HepG2 (cell line): ENCODE measurements at regions not wholly inside any gene's neighbourhood (a gene's known extent, or its start where the extent isn't known, plus 50 kb on each side); places are given as distances from the start of the nearest gene placed in this dataset.

Source experiments
- ATAC-seq: fragments of 200-7000 bp; cut with Tn5 transposase; 3 replicates; pipeline ENCODE4 v1.9.1; 2020; ENCODE audit warnings: mild to moderate bottlenecking, moderate library complexity
- BruUV-seq: library from RNA; stranded (reverse); fragments of 400-500 nt; replicated peaks from 2 replicates; lab custom pipeline; 2021; lab: Mats Ljungman, UMichigan
- CTCF ChIA-PET: fragments of 300-600 bp; formaldehyde crosslinking; extraction: SDS; loops from one replicate; lab custom pipeline; 2021; ENCODE audit warnings: low total read pairs, inconsistent platforms, low intra/inter-chr PET ratio; lab: Yijun Ruan, JAX
- POLR2A ChIA-PET: fragments of 350-600 bp; sonication (Branson Sonifier 250); formaldehyde crosslinking; loops from one replicate; lab custom pipeline; 2020; ENCODE audit warnings: antibody characterized with exemption, inconsistent platforms; lab: Yijun Ruan, JAX
- DNase-seq: peaks from one replicate; pipeline ENCODE4 v3.0.0-alpha.2; 2015; ENCODE audit warnings: low spot score
- FAIRE-seq: peaks from 3 replicates; lab custom pipeline; 2011; peaks lifted over from hg19 to GRCh38; lab: Jason Lieb, UNC
- H2AFZ ChIP-seq: one replicate; pipeline ENCODE4 v1.6.1; 2011; ENCODE audit warnings: low read length, inconsistent platforms
- H3K27ac ChIP-seq: fragments of 300-600 bp; 3 replicates; pipeline ENCODE4 v1.8.0; 2011; ENCODE audit warnings: mixed run types, mild to moderate bottlenecking, mixed read lengths, low read length, inconsistent platforms; ENCODE audit not compliant: insufficient read depth; ENCODE audit errors: extremely low read length
- H3K27me3 ChIP-seq, 2 experiments: fragments of 200-600 bp in 1 of 2; 2 replicates in 1 of 2; 3 replicates in 1 of 2; pipeline versions ENCODE4 v1.6.0 to v1.8.0; 2011; ENCODE audit warnings: low read length in 2 of 2, mild to moderate bottlenecking in 2 of 2, moderate library complexity in 2 of 2, inconsistent platforms in 1 of 2; ENCODE audit not compliant: insufficient read depth in 2 of 2, control insufficient read depth in 1 of 2
- H3K36me3 ChIP-seq, 2 experiments: fragments of 200-600 bp in 1 of 2; replicated peaks in 1 of 2; 2 replicates in 1 of 2; 3 replicates in 1 of 2; pipeline versions ENCODE4 v1.5.1 to v1.8.0; 2011; ENCODE audit warnings: low read length in 2 of 2, inconsistent platforms in 1 of 2; ENCODE audit not compliant: insufficient read depth in 2 of 2, control insufficient read depth in 1 of 2
- H3K4me1 ChIP-seq: 2 replicates; pipeline ENCODE4 v1.5.1; 2012; ENCODE audit warnings: low read length, inconsistent platforms; ENCODE audit not compliant: insufficient read depth
- H3K4me2 ChIP-seq: 2 replicates; pipeline ENCODE4 v1.6.0; 2011; ENCODE audit warnings: low read depth, low read length, inconsistent platforms
- H3K4me3 ChIP-seq, 3 experiments: fragments of 200-600 bp in 1 of 3; sonication (generic), shearing (Covaris generic) in 1 of 3; replicated peaks in 1 of 3; 2 replicates each; pipeline ENCODE4 v1.5.1; 2011 to 2016; ENCODE audit warnings: low read length in 3 of 3, inconsistent platforms in 2 of 3, low read depth in 2 of 3, mild to moderate bottlenecking in 2 of 3, control low read depth in 1 of 3, mixed read lengths in 1 of 3; ENCODE audit not compliant: insufficient read depth in 1 of 3
- H3K79me2 ChIP-seq: one replicate; pipeline ENCODE4 v1.6.1; 2011; ENCODE audit warnings: low read length, inconsistent platforms; ENCODE audit not compliant: insufficient read depth
- H3K9ac ChIP-seq: 2 replicates; pipeline ENCODE4 v1.6.0; 2011; ENCODE audit warnings: mild to moderate bottlenecking, low read depth, low read length, inconsistent platforms; ENCODE audit not compliant: insufficient read depth
- H3K9me3 ChIP-seq: 2 replicates; pipeline ENCODE4 v1.5.1; 2012; ENCODE audit warnings: mild to moderate bottlenecking, low read length
- H4K20me1 ChIP-seq: 2 replicates; pipeline ENCODE4 v1.6.0; 2011; ENCODE audit warnings: inconsistent platforms, mild to moderate bottlenecking, low read length, moderate library complexity; ENCODE audit not compliant: insufficient read depth
- CBX5 ChIP-seq: sonication (generic); formaldehyde crosslinking; IDR thresholded peaks from 2 replicates; pipeline ENCODE4 v1.4.0; 2020; ENCODE audit warnings: missing genetic modification reagents, borderline replicate concordance
- KDM3A ChIP-seq: IDR thresholded peaks from 2 replicates; pipeline ENCODE4 v1.6.1; 2018; ENCODE audit warnings: low read depth, missing compliant biosample characterization
- MBD4 ChIP-seq: IDR thresholded peaks from 2 replicates; pipeline ENCODE4 v1.6.1; 2012; ENCODE audit warnings: low read length, inconsistent platforms, borderline replicate concordance
- NAIF1 ChIP-seq: sonication (generic); formaldehyde crosslinking; IDR thresholded peaks from 2 replicates; pipeline ENCODE4 v1.5.0; 2020; ENCODE audit warnings: mild to moderate bottlenecking, missing genetic modification reagents, borderline replicate concordance
- WGBS: methylation state at CpG from one replicate; pipeline ENCODE4 v1.1.6; 2017; ENCODE audit warnings: low lambda C conversion rate; 5-methylcytosine and 5-hydroxymethylcytosine counted together
- in situ Hi-C: cut with HindIII; loops from 2 replicates; pipeline ENCODE4 v1.10.0; 2017; ENCODE audit warnings: low pct_unique_long_range_greater_than_20kb; ENCODE audit not compliant: extremely low pct_ligation_motif_present
- intact Hi-C: fragments of 100-400 bp; cut with micrococcal nuclease; formaldehyde crosslinking; loops from one replicate; pipeline ENCODE4 v1.10.0; 2022; ENCODE audit not compliant: unreplicated experiment
- TF ChIP-seq, protein P1 (sequence below): sonication (generic); formaldehyde crosslinking; conservative IDR thresholded peaks from 2 replicates; pipeline ENCODE4 v1.8.0; 2022; ENCODE audit warnings: mild to moderate bottlenecking, moderate library complexity, missing genetic modification reagents
- TF ChIP-seq, protein P2 (sequence below): sonication (generic); formaldehyde crosslinking; IDR thresholded peaks from 2 replicates; pipeline ENCODE4 v1.4.0; 2020; ENCODE audit warnings: missing genetic modification reagents, borderline replicate concordance
- TF ChIP-seq, protein P3 (sequence below): sonication (generic); formaldehyde crosslinking; IDR thresholded peaks from 2 replicates; pipeline ENCODE4; 2020; ENCODE audit warnings: missing genetic modification reagents, mild to moderate bottlenecking, borderline replicate concordance
- TF ChIP-seq, protein P4 (sequence below): sonication (generic); formaldehyde crosslinking; conservative IDR thresholded peaks from 2 replicates; pipeline ENCODE4 v1.4.0; 2020; ENCODE audit warnings: missing genetic modification reagents
- TF ChIP-seq, protein P5 (sequence below): sonication (generic); formaldehyde crosslinking; IDR thresholded peaks from 2 replicates; pipeline ENCODE4 v1.9.0; 2021; ENCODE audit warnings: missing genetic modification reagents, borderline replicate concordance

DNA sequence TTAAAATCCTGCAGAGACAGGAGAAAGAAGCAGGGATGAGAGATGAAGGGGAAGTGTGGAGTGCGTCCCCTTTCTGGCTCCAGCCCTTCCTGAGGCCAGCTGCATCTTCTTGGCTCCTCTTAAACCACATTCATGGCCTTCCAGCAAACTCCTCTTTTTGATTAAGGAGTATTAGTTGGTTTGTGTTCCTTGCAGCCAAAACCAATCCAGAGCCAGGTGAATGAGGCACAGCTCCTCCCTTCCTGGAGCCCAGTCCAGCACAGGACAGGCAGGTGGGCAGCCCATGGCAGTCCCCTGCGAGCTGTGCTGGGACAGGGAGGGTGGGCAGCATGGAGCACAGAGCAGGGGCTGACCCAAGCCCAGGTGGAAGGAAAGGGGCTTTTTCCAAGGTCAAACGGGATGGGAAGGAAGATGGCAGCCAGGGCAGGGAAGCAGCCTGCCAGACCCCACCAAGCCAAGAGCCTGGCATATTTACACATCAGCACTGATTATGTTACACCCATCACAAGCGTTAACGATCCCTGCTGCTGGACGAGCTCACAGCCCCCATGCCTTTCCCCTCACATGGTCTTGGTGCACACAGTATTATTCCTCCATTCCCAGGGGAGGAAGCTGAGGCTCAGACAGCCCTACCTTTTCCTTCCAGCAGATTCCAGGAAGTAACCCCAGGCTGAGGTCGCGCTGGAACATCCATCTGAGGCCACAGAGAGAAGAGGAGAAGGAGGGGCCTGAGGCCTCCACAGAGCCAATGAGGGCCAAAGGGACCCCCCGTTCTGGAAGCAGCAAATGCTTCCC is 175.6 kb downstream of the SMAD6 start:
- H3K4me1 ChIP-seq: no peaks in the 10 kb centered on the region
- no peak overlapping the region for H3K9ac ChIP-seq
- 62% methylated on average over 4 of the region's 9 CpGs for WGBS
- H3K4me3 ChIP-seq: no peak overlapping the region
- ChIA-PET POLR2A (no interaction called here), CTCF (no interaction called here)
- H3K9me3 ChIP-seq: no peaks in the 10 kb centered on the region
- no peak overlapping the region for H2AFZ ChIP-seq
- DNase-seq (no peak), ATAC-seq (no peak), FAIRE-seq (no peak)
- no peak overlapping the region for H3K4me2 ChIP-seq
- in situ Hi-C loops (no loop called here), intact Hi-C loops (no loop called here)
- no TSS peak for BruUV-seq
- H4K20me1 ChIP-seq: no peaks in the 10 kb centered on the region
- no peaks in the 10 kb centered on the region for H3K79me2 ChIP-seq
- no peak overlapping the region for H3K27ac ChIP-seq
- peaks cover 3 to 23% of the 10 kb centered on the region in 2 experiments; a peak in 2 of 5 replicates for H3K27me3 ChIP-seq
- no peaks in the 10 kb centered on the region for H3K36me3 ChIP-seq
- TF ChIP-seq NAIF1 (CRISPR knock-in tag) (no peak), KDM3A (CRISPR knock-in tag) (no peak), MBD4 (no peak), CBX5 (no peak)
- TF ChIP-seq, protein P1, sequence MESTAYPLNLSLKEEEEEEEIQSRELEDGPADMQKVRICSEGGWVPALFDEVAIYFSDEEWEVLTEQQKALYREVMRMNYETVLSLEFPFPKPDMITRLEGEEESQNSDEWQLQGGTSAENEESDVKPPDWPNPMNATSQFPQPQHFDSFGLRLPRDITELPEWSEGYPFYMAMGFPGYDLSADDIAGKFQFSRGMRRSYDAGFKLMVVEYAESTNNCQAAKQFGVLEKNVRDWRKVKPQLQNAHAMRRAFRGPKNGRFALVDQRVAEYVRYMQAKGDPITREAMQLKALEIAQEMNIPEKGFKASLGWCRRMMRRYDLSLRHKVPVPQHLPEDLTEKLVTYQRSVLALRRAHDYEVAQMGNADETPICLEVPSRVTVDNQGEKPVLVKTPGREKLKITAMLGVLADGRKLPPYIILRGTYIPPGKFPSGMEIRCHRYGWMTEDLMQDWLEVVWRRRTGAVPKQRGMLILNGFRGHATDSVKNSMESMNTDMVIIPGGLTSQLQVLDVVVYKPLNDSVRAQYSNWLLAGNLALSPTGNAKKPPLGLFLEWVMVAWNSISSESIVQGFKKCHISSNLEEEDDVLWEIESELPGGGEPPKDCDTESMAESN (CRISPR knock-in tag): no peak
- TF ChIP-seq, protein P2, sequence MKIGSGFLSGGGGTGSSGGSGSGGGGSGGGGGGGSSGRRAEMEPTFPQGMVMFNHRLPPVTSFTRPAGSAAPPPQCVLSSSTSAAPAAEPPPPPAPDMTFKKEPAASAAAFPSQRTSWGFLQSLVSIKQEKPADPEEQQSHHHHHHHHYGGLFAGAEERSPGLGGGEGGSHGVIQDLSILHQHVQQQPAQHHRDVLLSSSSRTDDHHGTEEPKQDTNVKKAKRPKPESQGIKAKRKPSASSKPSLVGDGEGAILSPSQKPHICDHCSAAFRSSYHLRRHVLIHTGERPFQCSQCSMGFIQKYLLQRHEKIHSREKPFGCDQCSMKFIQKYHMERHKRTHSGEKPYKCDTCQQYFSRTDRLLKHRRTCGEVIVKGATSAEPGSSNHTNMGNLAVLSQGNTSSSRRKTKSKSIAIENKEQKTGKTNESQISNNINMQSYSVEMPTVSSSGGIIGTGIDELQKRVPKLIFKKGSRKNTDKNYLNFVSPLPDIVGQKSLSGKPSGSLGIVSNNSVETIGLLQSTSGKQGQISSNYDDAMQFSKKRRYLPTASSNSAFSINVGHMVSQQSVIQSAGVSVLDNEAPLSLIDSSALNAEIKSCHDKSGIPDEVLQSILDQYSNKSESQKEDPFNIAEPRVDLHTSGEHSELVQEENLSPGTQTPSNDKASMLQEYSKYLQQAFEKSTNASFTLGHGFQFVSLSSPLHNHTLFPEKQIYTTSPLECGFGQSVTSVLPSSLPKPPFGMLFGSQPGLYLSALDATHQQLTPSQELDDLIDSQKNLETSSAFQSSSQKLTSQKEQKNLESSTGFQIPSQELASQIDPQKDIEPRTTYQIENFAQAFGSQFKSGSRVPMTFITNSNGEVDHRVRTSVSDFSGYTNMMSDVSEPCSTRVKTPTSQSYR (CRISPR knock-in tag): no peak
- TF ChIP-seq, protein P3, sequence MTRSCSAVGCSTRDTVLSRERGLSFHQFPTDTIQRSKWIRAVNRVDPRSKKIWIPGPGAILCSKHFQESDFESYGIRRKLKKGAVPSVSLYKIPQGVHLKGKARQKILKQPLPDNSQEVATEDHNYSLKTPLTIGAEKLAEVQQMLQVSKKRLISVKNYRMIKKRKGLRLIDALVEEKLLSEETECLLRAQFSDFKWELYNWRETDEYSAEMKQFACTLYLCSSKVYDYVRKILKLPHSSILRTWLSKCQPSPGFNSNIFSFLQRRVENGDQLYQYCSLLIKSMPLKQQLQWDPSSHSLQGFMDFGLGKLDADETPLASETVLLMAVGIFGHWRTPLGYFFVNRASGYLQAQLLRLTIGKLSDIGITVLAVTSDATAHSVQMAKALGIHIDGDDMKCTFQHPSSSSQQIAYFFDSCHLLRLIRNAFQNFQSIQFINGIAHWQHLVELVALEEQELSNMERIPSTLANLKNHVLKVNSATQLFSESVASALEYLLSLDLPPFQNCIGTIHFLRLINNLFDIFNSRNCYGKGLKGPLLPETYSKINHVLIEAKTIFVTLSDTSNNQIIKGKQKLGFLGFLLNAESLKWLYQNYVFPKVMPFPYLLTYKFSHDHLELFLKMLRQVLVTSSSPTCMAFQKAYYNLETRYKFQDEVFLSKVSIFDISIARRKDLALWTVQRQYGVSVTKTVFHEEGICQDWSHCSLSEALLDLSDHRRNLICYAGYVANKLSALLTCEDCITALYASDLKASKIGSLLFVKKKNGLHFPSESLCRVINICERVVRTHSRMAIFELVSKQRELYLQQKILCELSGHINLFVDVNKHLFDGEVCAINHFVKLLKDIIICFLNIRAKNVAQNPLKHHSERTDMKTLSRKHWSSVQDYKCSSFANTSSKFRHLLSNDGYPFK (CRISPR knock-in tag): no peak
- TF ChIP-seq, protein P4, sequence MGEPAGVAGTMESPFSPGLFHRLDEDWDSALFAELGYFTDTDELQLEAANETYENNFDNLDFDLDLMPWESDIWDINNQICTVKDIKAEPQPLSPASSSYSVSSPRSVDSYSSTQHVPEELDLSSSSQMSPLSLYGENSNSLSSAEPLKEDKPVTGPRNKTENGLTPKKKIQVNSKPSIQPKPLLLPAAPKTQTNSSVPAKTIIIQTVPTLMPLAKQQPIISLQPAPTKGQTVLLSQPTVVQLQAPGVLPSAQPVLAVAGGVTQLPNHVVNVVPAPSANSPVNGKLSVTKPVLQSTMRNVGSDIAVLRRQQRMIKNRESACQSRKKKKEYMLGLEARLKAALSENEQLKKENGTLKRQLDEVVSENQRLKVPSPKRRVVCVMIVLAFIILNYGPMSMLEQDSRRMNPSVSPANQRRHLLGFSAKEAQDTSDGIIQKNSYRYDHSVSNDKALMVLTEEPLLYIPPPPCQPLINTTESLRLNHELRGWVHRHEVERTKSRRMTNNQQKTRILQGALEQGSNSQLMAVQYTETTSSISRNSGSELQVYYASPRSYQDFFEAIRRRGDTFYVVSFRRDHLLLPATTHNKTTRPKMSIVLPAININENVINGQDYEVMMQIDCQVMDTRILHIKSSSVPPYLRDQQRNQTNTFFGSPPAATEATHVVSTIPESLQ (CRISPR knock-in tag): no peak
- TF ChIP-seq, protein P5, sequence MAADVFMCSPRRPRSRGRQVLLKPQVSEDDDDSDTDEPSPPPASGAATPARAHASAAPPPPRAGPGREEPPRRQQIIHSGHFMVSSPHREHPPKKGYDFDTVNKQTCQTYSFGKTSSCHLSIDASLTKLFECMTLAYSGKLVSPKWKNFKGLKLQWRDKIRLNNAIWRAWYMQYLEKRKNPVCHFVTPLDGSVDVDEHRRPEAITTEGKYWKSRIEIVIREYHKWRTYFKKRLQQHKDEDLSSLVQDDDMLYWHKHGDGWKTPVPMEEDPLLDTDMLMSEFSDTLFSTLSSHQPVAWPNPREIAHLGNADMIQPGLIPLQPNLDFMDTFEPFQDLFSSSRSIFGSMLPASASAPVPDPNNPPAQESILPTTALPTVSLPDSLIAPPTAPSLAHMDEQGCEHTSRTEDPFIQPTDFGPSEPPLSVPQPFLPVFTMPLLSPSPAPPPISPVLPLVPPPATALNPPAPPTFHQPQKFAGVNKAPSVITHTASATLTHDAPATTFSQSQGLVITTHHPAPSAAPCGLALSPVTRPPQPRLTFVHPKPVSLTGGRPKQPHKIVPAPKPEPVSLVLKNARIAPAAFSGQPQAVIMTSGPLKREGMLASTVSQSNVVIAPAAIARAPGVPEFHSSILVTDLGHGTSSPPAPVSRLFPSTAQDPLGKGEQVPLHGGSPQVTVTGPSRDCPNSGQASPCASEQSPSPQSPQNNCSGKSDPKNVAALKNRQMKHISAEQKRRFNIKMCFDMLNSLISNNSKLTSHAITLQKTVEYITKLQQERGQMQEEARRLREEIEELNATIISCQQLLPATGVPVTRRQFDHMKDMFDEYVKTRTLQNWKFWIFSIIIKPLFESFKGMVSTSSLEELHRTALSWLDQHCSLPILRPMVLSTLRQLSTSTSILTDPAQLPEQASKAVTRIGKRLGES (CRISPR knock-in tag): no peak
